Adrenal gland (tissue), 9 donors: ENCODE measurements at regions not wholly inside any gene's neighbourhood (a gene's known extent, or its start where the extent isn't known, plus 50 kb on each side); places are given as distances from the start of the nearest gene placed in this dataset.

Source experiments
- DNase-seq, 7 donors: peaks; one replicate each; pipeline ENCODE4 v3.0.0-alpha.2; 2019 to 2020
- H3K27ac ChIP-seq, 5 donors: fragments of 200-600 bp; sonication (generic) in 4 of 5; 1 replicate in 3 of 5; 2 replicates in 2 of 5; pipeline versions ENCODE4 v1.5.1 to v1.8.0; 2016 to 2020; ENCODE audit warnings: mild to moderate bottlenecking in 1 of 5
- H3K27me3 ChIP-seq: fragments of 200-600 bp; 2 replicates; pipeline ENCODE4 v1.8.0; 2021
- H3K36me3 ChIP-seq, 2 donors: fragments of 200-600 bp; replicated peaks in 1 of 2; 1 replicate in 1 of 2; 2 replicates in 1 of 2; pipeline versions ENCODE4 v1.5.1 to v1.8.0; 2018 to 2022
- H3K4me1 ChIP-seq, 2 donors: fragments of 200-600 bp; replicated peaks in 1 of 2; 1 replicate in 1 of 2; 2 replicates in 1 of 2; pipeline versions ENCODE4 v1.5.1 to v1.8.0; 2018 to 2021
- H3K4me3 ChIP-seq, 4 donors: fragments of 200-600 bp; sonication (generic) in 3 of 4; one replicate each; pipeline ENCODE4 v1.5.1; 2016 to 2018
- H3K9me3 ChIP-seq, 3 donors: fragments of 200-600 bp; sonication (generic) in 1 of 3; replicated peaks in 1 of 3; 1 replicate in 2 of 3; 2 replicates in 1 of 3; pipeline versions ENCODE4 v1.5.1 to v1.8.0; 2016 to 2021
- POLR2A ChIP-seq, 2 donors: fragments of 450-650 bp; IDR thresholded peaks; one replicate each; pipeline ENCODE4 v1.6.1; 2017; ENCODE audit warnings: antibody characterized with exemption in 2 of 2, mild to moderate bottlenecking in 2 of 2, moderate library complexity in 1 of 2
- whole genome bisulfite sequencing, 4 donors: extraction: QIAGEN DNeasy Blood & Tissue Kit in 2 of 4; methylation state at CpG; one replicate each; pipeline versions ENCODE4 v1.1.5 to v1.1.7; 2013 to 2017; 5-methylcytosine and 5-hydroxymethylcytosine counted together
- intact Hi-C, 2 donors: fragments of 100-400 bp; cut with DNase I; formaldehyde crosslinking; loops; one replicate each; pipeline versions ENCODE4 v1.14.1 to v1.15.0; 2022 to 2023
- TF ChIP-seq, protein P1 (sequence below), 6 experiments: fragments of 450-650 bp in 4 of 6; fragments of 200-600 bp in 2 of 6; sonication (generic) in 1 of 6; IDR thresholded peaks; 1 replicate in 5 of 6; 2 replicates in 1 of 6; pipeline versions ENCODE4 v1.5.1 to v1.8.0; 2016 to 2021; ENCODE audit warnings: antibody characterized with exemption in 6 of 6, mild to moderate bottlenecking in 2 of 6, moderate library complexity in 1 of 6
- donor health status: healthy with polysubstance abuse.
- donor health status: Bipolar disorder and iron deficiency.
- donor health status: DM: yes; HTN: yes; CAD: no.
- donor health status: DM: no; HTN: no; CAD: no.
- donor health status: DM: no; HTN: no; CAD: no.

GRCh38 chr1:60809204-60809980 lies 273.0 kb upstream of the NFIA start:
- Histone ChIP-seq H3K36me3 (no peaks in the 10 kb centered on the region), H3K4me3 (no peak overlapping the region), H3K27ac (no peak overlapping the region), H3K4me1 (no peaks in the 10 kb centered on the region), H3K9me3 (no peaks in the 10 kb centered on the region), H3K27me3 (no peaks in the 10 kb centered on the region)
- no peak for DNase-seq
- 69 to 76% (median 75%) methylated on average over 8 of the region's 8 CpGs for WGBS, 4 donors
- no peak for TF ChIP-seq POLR2A (IDR thresholded peaks at IDR 0.05)
- TF ChIP-seq, protein P1, sequence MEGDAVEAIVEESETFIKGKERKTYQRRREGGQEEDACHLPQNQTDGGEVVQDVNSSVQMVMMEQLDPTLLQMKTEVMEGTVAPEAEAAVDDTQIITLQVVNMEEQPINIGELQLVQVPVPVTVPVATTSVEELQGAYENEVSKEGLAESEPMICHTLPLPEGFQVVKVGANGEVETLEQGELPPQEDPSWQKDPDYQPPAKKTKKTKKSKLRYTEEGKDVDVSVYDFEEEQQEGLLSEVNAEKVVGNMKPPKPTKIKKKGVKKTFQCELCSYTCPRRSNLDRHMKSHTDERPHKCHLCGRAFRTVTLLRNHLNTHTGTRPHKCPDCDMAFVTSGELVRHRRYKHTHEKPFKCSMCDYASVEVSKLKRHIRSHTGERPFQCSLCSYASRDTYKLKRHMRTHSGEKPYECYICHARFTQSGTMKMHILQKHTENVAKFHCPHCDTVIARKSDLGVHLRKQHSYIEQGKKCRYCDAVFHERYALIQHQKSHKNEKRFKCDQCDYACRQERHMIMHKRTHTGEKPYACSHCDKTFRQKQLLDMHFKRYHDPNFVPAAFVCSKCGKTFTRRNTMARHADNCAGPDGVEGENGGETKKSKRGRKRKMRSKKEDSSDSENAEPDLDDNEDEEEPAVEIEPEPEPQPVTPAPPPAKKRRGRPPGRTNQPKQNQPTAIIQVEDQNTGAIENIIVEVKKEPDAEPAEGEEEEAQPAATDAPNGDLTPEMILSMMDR (IDR thresholded peaks at IDR 0.05) = no peak
- intact Hi-C loops = no loop called here

DNA sequence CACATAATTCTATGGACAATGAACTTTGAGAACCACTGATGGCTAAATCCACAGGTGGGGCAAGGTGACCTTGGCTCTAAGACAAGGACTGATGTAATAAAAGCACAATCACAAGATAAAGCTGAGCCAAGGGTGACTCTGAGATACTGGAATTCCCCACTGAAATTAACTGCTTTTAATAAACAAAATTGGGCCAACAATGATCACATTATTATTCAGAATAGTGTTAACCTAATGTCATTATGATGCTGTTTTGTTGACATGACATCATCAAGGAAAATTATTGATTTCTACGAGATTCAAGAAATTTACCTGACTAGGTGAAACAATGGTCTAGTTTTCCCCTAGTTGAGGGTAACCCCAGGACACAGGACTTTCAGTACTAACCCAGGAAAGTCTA lies 273.7 kb upstream of the NFIA start:
- no peak for DNase-seq
- no peaks in the 10 kb centered on the region for H3K4me1 ChIP-seq
- no peak overlapping the region for H3K4me3 ChIP-seq
- H3K36me3 ChIP-seq = no peaks in the 10 kb centered on the region
- intact Hi-C loops = no loop called here
- H3K27me3 ChIP-seq = no peaks in the 10 kb centered on the region
- TF ChIP-seq POLR2A (IDR thresholded peaks at IDR 0.05) = no peak
- TF ChIP-seq, protein P1 (IDR thresholded peaks at IDR 0.05) = no peak
- H3K9me3 ChIP-seq = no peaks in the 10 kb centered on the region
- WGBS, 4 donors = 38 to 100% (median 82%) methylated on average over 1 of the region's 1 CpG
- no peak overlapping the region for H3K27ac ChIP-seq

DNA sequence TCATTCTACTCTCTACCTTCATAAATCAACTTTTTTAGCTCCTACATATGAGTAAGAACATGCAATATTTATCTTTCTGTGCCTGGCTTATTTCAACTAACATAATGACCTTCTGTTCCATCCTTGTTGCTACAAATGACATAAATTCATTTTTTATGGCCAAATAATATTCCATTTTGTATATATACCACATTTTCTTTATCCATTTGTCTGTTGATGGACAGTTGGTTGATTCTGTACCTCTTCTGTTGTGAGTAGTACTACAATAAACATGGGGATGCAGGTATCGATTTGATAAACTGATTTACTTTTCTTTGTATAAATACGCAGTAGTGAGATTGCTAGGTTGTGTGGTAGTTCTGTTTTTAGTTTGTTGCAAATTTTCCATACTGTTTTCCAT lies 279.5 kb upstream of the NFIA start:
- no peak for DNase-seq
- Histone ChIP-seq H3K36me3 (no peaks in the 10 kb centered on the region), H3K4me1 (no peaks in the 10 kb centered on the region), H3K9me3 (no peaks in the 10 kb centered on the region), H3K4me3 (no peak overlapping the region), H3K27ac (no peak overlapping the region), H3K27me3 (no peaks in the 10 kb centered on the region)
- 93 to 99% (median 96%) methylated on average over 2 of the region's 2 CpGs for WGBS, 4 donors
- TF ChIP-seq, protein P1 (IDR thresholded peaks at IDR 0.05) = no peak
- TF ChIP-seq POLR2A (IDR thresholded peaks at IDR 0.05) = no peak
- intact Hi-C loops = no loop called here

- Histone ChIP-seq H3K27me3 (no peaks in the 10 kb centered on the region), H3K27ac (no peak overlapping the region), H3K4me1 (no peaks in the 10 kb centered on the region), H3K36me3 (no peaks in the 10 kb centered on the region), H3K9me3 (no peaks in the 10 kb centered on the region), H3K4me3 (no peak overlapping the region)
- WGBS, 4 donors = 74 to 90% (median 83%) methylated on average over 2 of the region's 2 CpGs
- TF ChIP-seq, protein P1 (IDR thresholded peaks at IDR 0.05) = no peak
- no peak for TF ChIP-seq POLR2A (IDR thresholded peaks at IDR 0.05)
- DNase-seq = no peak
- intact Hi-C loops = no loop called here
Observed at GRCh38 chr1:60797351-60797750, 285.0 kb upstream of the NFIA start.
